Astrocyte (in vitro differentiated cells and primary cell): ENCODE measurements at regions not wholly inside any gene's neighbourhood (a gene's known extent, or its start where the extent isn't known, plus 50 kb on each side); places are given as distances from the start of the nearest gene placed in this dataset.

Experiments used
- DNase-seq: peaks from one replicate; pipeline ENCODE4 v3.0.0-alpha.2; 2010; ENCODE audit warnings: low read depth
- FAIRE-seq: peaks from 2 replicates; lab custom pipeline; 2011; peaks lifted over from hg19 to GRCh38; lab: Jason Lieb, UNC
- H2AFZ ChIP-seq: 2 replicates; pipeline ENCODE4 v1.6.0; 2012; ENCODE audit warnings: low read depth, low read length, inconsistent platforms
- H3K27ac ChIP-seq: 2 replicates; pipeline ENCODE4 v1.5.1; 2011; ENCODE audit warnings: low read depth, low read length, inconsistent platforms
- H3K27me3 ChIP-seq: 2 replicates; pipeline ENCODE4 v1.6.0; 2011; ENCODE audit warnings: low read length, inconsistent platforms; ENCODE audit not compliant: insufficient read depth
- H3K36me3 ChIP-seq: 2 replicates; pipeline ENCODE4 v1.5.1; 2011; ENCODE audit warnings: low read length, inconsistent platforms; ENCODE audit not compliant: insufficient read depth
- H3K4me1 ChIP-seq: 2 replicates; pipeline ENCODE4 v1.5.1; 2011; ENCODE audit warnings: low read length, inconsistent platforms; ENCODE audit not compliant: insufficient read depth
- H3K4me2 ChIP-seq: 2 replicates; pipeline ENCODE4 v1.6.0; 2012; ENCODE audit warnings: low read length, inconsistent platforms
- H3K4me3 ChIP-seq: 2 replicates; pipeline ENCODE4 v1.5.1; 2011; ENCODE audit warnings: low read depth, mild to moderate bottlenecking, low read length, inconsistent platforms; ENCODE audit not compliant: insufficient read depth
- H3K79me2 ChIP-seq: 2 replicates; pipeline ENCODE4 v1.6.0; 2012; ENCODE audit warnings: mild to moderate bottlenecking, low read length, inconsistent platforms; ENCODE audit not compliant: insufficient read depth
- H3K9ac ChIP-seq: 2 replicates; pipeline ENCODE4 v1.6.0; 2012; ENCODE audit warnings: mild to moderate bottlenecking, low read length, inconsistent platforms
- H3K9me3 ChIP-seq: 2 replicates; pipeline ENCODE4 v1.5.1; 2012; ENCODE audit warnings: low read depth, mild to moderate bottlenecking, low read length, inconsistent platforms; ENCODE audit not compliant: insufficient read depth
- H4K20me1 ChIP-seq: 2 replicates; pipeline ENCODE4 v1.6.0; 2012; ENCODE audit warnings: low read length, inconsistent platforms; ENCODE audit not compliant: insufficient read depth
- H3K27ac Mint-ChIP-seq: one replicate; pipeline ENCODE4 v1.8.0; 2021; ENCODE audit warnings: mild to moderate bottlenecking, mixed read lengths; ENCODE audit not compliant: unreplicated experiment
- H3K27me3 Mint-ChIP-seq: one replicate; pipeline ENCODE4 v1.8.0; 2021; ENCODE audit warnings: low read depth, mixed read lengths; ENCODE audit not compliant: unreplicated experiment
- H3K36me3 Mint-ChIP-seq: one replicate; pipeline ENCODE4 v1.8.0; 2021; ENCODE audit warnings: low read depth, mixed read lengths; ENCODE audit not compliant: unreplicated experiment
- H3K4me1 Mint-ChIP-seq: one replicate; pipeline ENCODE4 v1.8.0; 2021; ENCODE audit warnings: low read depth, mixed read lengths; ENCODE audit not compliant: unreplicated experiment
- H3K4me3 Mint-ChIP-seq: one replicate; pipeline ENCODE4 v1.8.0; 2021; ENCODE audit warnings: mild to moderate bottlenecking, moderate library complexity, mixed read lengths; ENCODE audit not compliant: unreplicated experiment
- H3K9me3 Mint-ChIP-seq: one replicate; pipeline ENCODE4 v1.8.0; 2021; ENCODE audit warnings: mild to moderate bottlenecking, mixed read lengths; ENCODE audit not compliant: unreplicated experiment
- EZH2 ChIP-seq: IDR thresholded peaks from 2 replicates; pipeline ENCODE4 v1.6.1; 2012; ENCODE audit warnings: mild to moderate bottlenecking, low read length, inconsistent platforms; ENCODE audit not compliant: insufficient read depth
- TF ChIP-seq, protein P1 (sequence below): IDR thresholded peaks from 2 replicates; pipeline ENCODE4 v1.5.1; 2011; ENCODE audit warnings: low read depth, mild to moderate bottlenecking, inconsistent platforms, low read length, moderate library complexity; ENCODE audit not compliant: insufficient read depth

DNA sequence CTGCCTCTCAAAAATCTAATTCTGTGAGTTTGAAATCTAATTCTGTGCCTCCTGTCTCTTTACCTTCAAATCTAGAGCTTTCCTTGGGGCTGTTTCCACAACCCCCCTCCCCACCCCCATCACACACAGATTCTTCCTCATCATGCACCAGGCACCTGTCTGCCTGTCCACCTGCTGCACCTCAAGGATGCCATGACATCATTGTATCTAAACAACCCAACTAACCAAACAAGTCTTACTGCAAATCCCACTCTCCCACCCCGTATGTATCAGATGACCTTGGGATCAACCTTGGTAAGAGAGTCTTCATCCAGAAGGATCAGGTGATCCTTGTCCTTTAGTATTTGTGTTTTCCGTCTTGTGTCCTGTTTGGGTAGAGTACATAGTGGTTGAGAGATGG, 102.7 kb upstream of the SIM2 start:
- H2AFZ ChIP-seq, result no peak overlapping the region
- H3K4me1 ChIP-seq, result no peaks in the 10 kb centered on the region
- Mint-ChIP-seq H3K27ac (no peak overlapping the region), H3K27me3 (peaks cover 47% of the 10 kb centered on the region), H3K4me3 (no peak overlapping the region), H3K36me3 (peaks cover 2% of the 10 kb centered on the region), H3K9me3 (peaks cover 13% of the 10 kb centered on the region), H3K4me1 (no peaks in the 10 kb centered on the region)
- H3K36me3 ChIP-seq, result no peaks in the 10 kb centered on the region
- H3K27me3 ChIP-seq, result peaks cover 11% of the 10 kb centered on the region
- no peak overlapping the region for H3K4me2 ChIP-seq
- TF ChIP-seq EZH2, result no peak
- TF ChIP-seq, protein P1, sequence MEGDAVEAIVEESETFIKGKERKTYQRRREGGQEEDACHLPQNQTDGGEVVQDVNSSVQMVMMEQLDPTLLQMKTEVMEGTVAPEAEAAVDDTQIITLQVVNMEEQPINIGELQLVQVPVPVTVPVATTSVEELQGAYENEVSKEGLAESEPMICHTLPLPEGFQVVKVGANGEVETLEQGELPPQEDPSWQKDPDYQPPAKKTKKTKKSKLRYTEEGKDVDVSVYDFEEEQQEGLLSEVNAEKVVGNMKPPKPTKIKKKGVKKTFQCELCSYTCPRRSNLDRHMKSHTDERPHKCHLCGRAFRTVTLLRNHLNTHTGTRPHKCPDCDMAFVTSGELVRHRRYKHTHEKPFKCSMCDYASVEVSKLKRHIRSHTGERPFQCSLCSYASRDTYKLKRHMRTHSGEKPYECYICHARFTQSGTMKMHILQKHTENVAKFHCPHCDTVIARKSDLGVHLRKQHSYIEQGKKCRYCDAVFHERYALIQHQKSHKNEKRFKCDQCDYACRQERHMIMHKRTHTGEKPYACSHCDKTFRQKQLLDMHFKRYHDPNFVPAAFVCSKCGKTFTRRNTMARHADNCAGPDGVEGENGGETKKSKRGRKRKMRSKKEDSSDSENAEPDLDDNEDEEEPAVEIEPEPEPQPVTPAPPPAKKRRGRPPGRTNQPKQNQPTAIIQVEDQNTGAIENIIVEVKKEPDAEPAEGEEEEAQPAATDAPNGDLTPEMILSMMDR, result no peak
- no peak overlapping the region for H3K4me3 ChIP-seq
- FAIRE-seq (no peak), DNase-seq (no peak)
- H4K20me1 ChIP-seq, result no peaks in the 10 kb centered on the region
- no peaks in the 10 kb centered on the region for H3K9me3 ChIP-seq
- no peak overlapping the region for H3K9ac ChIP-seq
- H3K79me2 ChIP-seq, result no peaks in the 10 kb centered on the region
- H3K27ac ChIP-seq, result no peak overlapping the region

DNA sequence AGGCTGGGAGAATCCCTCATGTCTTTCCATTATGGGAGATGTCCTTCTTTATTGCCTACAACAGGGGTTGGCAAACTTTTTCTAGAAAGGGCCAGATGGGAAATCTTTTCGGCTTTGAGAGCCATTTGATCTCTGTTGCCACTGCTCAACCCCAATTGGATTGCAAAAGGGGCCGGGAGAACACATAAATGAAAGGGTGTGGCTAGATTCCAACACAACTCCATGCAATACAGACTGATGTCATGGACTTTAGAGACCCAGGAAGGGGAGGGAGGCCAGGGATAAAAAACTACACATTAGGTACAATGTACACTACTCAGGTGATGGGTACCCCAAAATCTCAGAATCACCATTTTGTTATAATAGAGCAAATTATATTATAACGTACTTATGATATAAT, 97.6 kb upstream of the SIM2 start:
- Histone ChIP-seq H3K9ac (no peak overlapping the region), H3K4me1 (no peaks in the 10 kb centered on the region), H3K4me3 (no peak overlapping the region), H3K27me3 (peaks cover 2% of the 10 kb centered on the region), H4K20me1 (no peaks in the 10 kb centered on the region), H3K9me3 (no peaks in the 10 kb centered on the region), H3K27ac (no peak overlapping the region), H3K4me2 (no peak overlapping the region), H3K79me2 (no peaks in the 10 kb centered on the region), H3K36me3 (no peaks in the 10 kb centered on the region), H2AFZ (no peak overlapping the region)
- peaks cover 2% of the 10 kb centered on the region for H3K36me3 Mint-ChIP-seq
- peaks cover 5% of the 10 kb centered on the region for H3K9me3 Mint-ChIP-seq
- H3K27me3 Mint-ChIP-seq, result peaks cover 38% of the 10 kb centered on the region
- FAIRE-seq, result no peak
- no peak overlapping the region for H3K27ac Mint-ChIP-seq
- H3K4me3 Mint-ChIP-seq, result no peak overlapping the region
- H3K4me1 Mint-ChIP-seq, result no peaks in the 10 kb centered on the region
- no peak for DNase-seq
- no peak for TF ChIP-seq EZH2
- TF ChIP-seq, protein P1, result no peak

DNA sequence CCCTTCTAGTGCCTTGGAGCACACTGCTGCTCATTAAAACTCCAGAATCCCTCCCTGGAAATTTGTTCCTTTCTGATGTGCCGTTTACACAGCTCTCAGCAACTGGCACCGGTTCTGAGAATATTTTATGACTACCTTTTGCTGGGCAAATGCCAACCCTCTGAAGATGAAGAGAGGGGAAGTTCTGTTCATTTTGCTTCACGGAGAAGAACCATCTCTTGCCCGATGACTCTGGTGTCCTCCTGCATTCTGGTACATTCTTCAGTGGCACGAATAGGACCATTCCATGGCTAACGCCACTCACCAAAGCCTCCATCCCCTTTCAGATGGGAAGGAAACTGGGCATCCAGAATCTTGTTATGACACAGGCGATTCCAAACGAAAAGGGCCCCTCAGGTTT, 96.2 kb upstream of the SIM2 start:
- H3K4me3 Mint-ChIP-seq, result no peak overlapping the region

More for the DNA sequence above, 96.2 kb upstream of the SIM2 start:
- no peaks in the 10 kb centered on the region for H3K4me1 Mint-ChIP-seq
- no peak for DNase-seq
- H3K36me3 Mint-ChIP-seq, result peaks cover 2% of the 10 kb centered on the region
- H4K20me1 ChIP-seq, result no peaks in the 10 kb centered on the region
- H3K9ac ChIP-seq, result no peak overlapping the region
- no peaks in the 10 kb centered on the region for H3K4me1 ChIP-seq
- no peaks in the 10 kb centered on the region for H3K79me2 ChIP-seq
- H3K27ac ChIP-seq, result no peak overlapping the region
- no peak for TF ChIP-seq EZH2
- H3K4me3 ChIP-seq, result no peak overlapping the region
- no peak overlapping the region for H3K27ac Mint-ChIP-seq
- H2AFZ ChIP-seq, result no peak overlapping the region
- FAIRE-seq, result no peak
- no peak overlapping the region for H3K4me2 ChIP-seq
- H3K9me3 Mint-ChIP-seq, result peaks cover 5% of the 10 kb centered on the region
- no peaks in the 10 kb centered on the region for H3K9me3 ChIP-seq
- H3K27me3 ChIP-seq, result peaks cover 2% of the 10 kb centered on the region
- no peaks in the 10 kb centered on the region for H3K36me3 ChIP-seq
- peaks cover 38% of the 10 kb centered on the region for H3K27me3 Mint-ChIP-seq
